ENCODE measurements at regions not wholly inside any gene's neighbourhood (a gene's known extent, or its start where the extent isn't known, plus 50 kb on each side); places are given as distances from the start of the nearest gene placed in this dataset.

- peaks cover 17% of the 10 kb centered on the region for H3K4me1 Mint-ChIP-seq
- no peak for TF ChIP-seq CTCF (IDR thresholded peaks at IDR 0.05)
- TF ChIP-seq EZH2phosphoT487 (IDR thresholded peaks at IDR 0.05), result peak; percentile 99
- TF ChIP-seq EZH2 (IDR thresholded peaks at IDR 0.05), result no peak
- Histone ChIP-seq H4K20me1 (ENCODE audit: low read depth) (peaks cover 15% of the 10 kb centered on the region), H3K27ac (no peak overlapping the region), H3K4me2 (no peak overlapping the region), H3K27me3 (peaks cover 98% of the 10 kb centered on the region), H3K36me3 (no peaks in the 10 kb centered on the region), H3F3A (ENCODE audit: low read depth) (no peaks in the 10 kb centered on the region), H3K9me3 (ENCODE audit: low read depth) (no peaks in the 10 kb centered on the region), H3K4me3 (no peak overlapping the region), H2AFZ (replicated peaks) (no peak overlapping the region), H3K79me2 (ENCODE audit: low read depth) (no peaks in the 10 kb centered on the region), H3K9ac (no peak overlapping the region), H3K4me1 (peaks cover 9% of the 10 kb centered on the region)
- H3K36me3 Mint-ChIP-seq, result peaks cover 2% of the 10 kb centered on the region
- H3K27me3 Mint-ChIP-seq (ENCODE audit: insufficient read depth, low read depth), result peaks cover 4% of the 10 kb centered on the region
- H3K9me3 Mint-ChIP-seq, result peaks cover 10% of the 10 kb centered on the region
- no peak overlapping the region for H3K4me3 Mint-ChIP-seq
- DNase-seq (ENCODE audit: low spot score), result peak; percentile 89
- no peak overlapping the region for H3K27ac Mint-ChIP-seq
Measured at GRCh38 chr3:31009881-31010280, 115.4 kb upstream of the GADL1 start.

- Histone ChIP-seq H2AFZ (replicated peaks) (no peak overlapping the region), H3F3A (ENCODE audit: low read depth) (no peaks in the 10 kb centered on the region), H3K4me3 (no peak overlapping the region), H3K4me2 (no peak overlapping the region), H3K4me1 (peaks cover 9% of the 10 kb centered on the region), H3K27me3 (peaks cover 98% of the 10 kb centered on the region), H3K27ac (no peak overlapping the region), H3K9ac (no peak overlapping the region), H3K36me3 (no peaks in the 10 kb centered on the region), H3K79me2 (ENCODE audit: low read depth) (no peaks in the 10 kb centered on the region), H4K20me1 (ENCODE audit: low read depth) (peaks cover 15% of the 10 kb centered on the region), H3K9me3 (ENCODE audit: low read depth) (no peaks in the 10 kb centered on the region)
- H3K4me3 Mint-ChIP-seq, result no peak overlapping the region
- H3K27me3 Mint-ChIP-seq (ENCODE audit: insufficient read depth, low read depth), result peaks cover 4% of the 10 kb centered on the region
- H3K27ac Mint-ChIP-seq, result no peak overlapping the region
- TF ChIP-seq EZH2 (IDR thresholded peaks at IDR 0.05) (no peak), CTCF (IDR thresholded peaks at IDR 0.05) (no peak), EZH2phosphoT487 (IDR thresholded peaks at IDR 0.05) (no peak)
- H3K4me1 Mint-ChIP-seq, result peaks cover 17% of the 10 kb centered on the region
- H3K9me3 Mint-ChIP-seq, result peaks cover 11% of the 10 kb centered on the region
- H3K36me3 Mint-ChIP-seq, result peaks cover 2% of the 10 kb centered on the region
- DNase-seq (ENCODE audit: low spot score), result no peak
Measured at GRCh38 chr3:31010491-31010890, 116.0 kb upstream of the GADL1 start.

GRCh38 chr3:31011380-31011779 lies 116.9 kb upstream of the GADL1 start:
- Mint-ChIP-seq H3K27me3 (ENCODE audit: insufficient read depth, low read depth) (peaks cover 4% of the 10 kb centered on the region), H3K4me1 (peaks cover 17% of the 10 kb centered on the region)

More at GRCh38 chr3:31011380-31011779, 116.9 kb upstream of the GADL1 start:
- no peak for DNase-seq (ENCODE audit: low spot score)
- TF ChIP-seq EZH2 (IDR thresholded peaks at IDR 0.05) (no peak), CTCF (IDR thresholded peaks at IDR 0.05) (no peak), EZH2phosphoT487 (IDR thresholded peaks at IDR 0.05) (no peak)
- no peaks in the 10 kb centered on the region for H3K36me3 ChIP-seq
- no peaks in the 10 kb centered on the region for H3K9me3 ChIP-seq (ENCODE audit: low read depth)
- peaks cover 11% of the 10 kb centered on the region for H3K9me3 Mint-ChIP-seq
- no peak overlapping the region for H2AFZ ChIP-seq (replicated peaks)
- peaks cover 2% of the 10 kb centered on the region for H3K36me3 Mint-ChIP-seq
- H3K27me3 ChIP-seq, result peaks cover 98% of the 10 kb centered on the region
- no peak overlapping the region for H3K4me3 Mint-ChIP-seq
- H3K27ac ChIP-seq, result no peak overlapping the region
- no peak overlapping the region for H3K4me2 ChIP-seq
- H3K4me1 ChIP-seq, result peaks cover 9% of the 10 kb centered on the region
- H3F3A ChIP-seq (ENCODE audit: low read depth), result no peaks in the 10 kb centered on the region
- no peak overlapping the region for H3K27ac Mint-ChIP-seq
- no peaks in the 10 kb centered on the region for H3K79me2 ChIP-seq (ENCODE audit: low read depth)
- H3K4me3 ChIP-seq, result no peak overlapping the region
- H4K20me1 ChIP-seq (ENCODE audit: low read depth), result peaks cover 15% of the 10 kb centered on the region
- H3K9ac ChIP-seq, result no peak overlapping the region

Data from neural progenitor cell (in vitro differentiated cells).